Kidney (tissue), 13 donors: ENCODE measurements at regions not wholly inside any gene's neighbourhood (a gene's known extent, or its start where the extent isn't known, plus 50 kb on each side); places are given as distances from the start of the nearest gene placed in this dataset.

ENCODE experiments used
- DNase-seq, 5 donors: peaks; one replicate each; pipeline ENCODE4 v3.0.0-alpha.2; 2013 to 2020
- FAIRE-seq: peaks from 2 replicates; lab custom pipeline; 2012; peaks lifted over from hg19 to GRCh38; lab: Jason Lieb, UNC
- H3K27ac ChIP-seq, 2 donors: one replicate each; pipeline ENCODE4 v1.7.0; 2013; ENCODE audit warnings: low read depth in 2 of 2, low read length in 2 of 2, inconsistent platforms in 1 of 2
- H3K27me3 ChIP-seq: one replicate; pipeline ENCODE4 v1.7.1; 2013; ENCODE audit warnings: low read length, inconsistent platforms; ENCODE audit not compliant: control insufficient read depth, insufficient read depth
- H3K36me3 ChIP-seq, 3 donors: one replicate each; pipeline versions ENCODE4 v1.7.0 to v1.7.1; 2013; ENCODE audit warnings: low read length in 3 of 3, control low read depth in 1 of 3, inconsistent platforms in 1 of 3; ENCODE audit not compliant: insufficient read depth in 3 of 3, control insufficient read depth in 2 of 3
- H3K4me1 ChIP-seq, 3 donors: one replicate each; pipeline versions ENCODE4 v1.7.0 to v1.7.1; 2013; ENCODE audit warnings: low read length in 3 of 3, inconsistent platforms in 1 of 3, low read depth in 1 of 3; ENCODE audit not compliant: control insufficient read depth in 2 of 3, insufficient read depth in 2 of 3
- H3K4me3 ChIP-seq, 3 donors: one replicate each; pipeline versions ENCODE4 v1.7.0 to v1.8.1; 2013; ENCODE audit warnings: low read length in 3 of 3, control low read depth in 1 of 3, inconsistent platforms in 1 of 3
- H3K9ac ChIP-seq, 3 donors: one replicate each; pipeline versions ENCODE4 v1.7.0 to v1.7.1; 2013; ENCODE audit warnings: low read length in 3 of 3, control low read depth in 1 of 3, inconsistent platforms in 1 of 3
- H3K9me3 ChIP-seq, 3 donors: one replicate each; pipeline versions ENCODE4 v1.7.0 to v1.7.1; 2013; ENCODE audit warnings: low read length in 3 of 3, control low read depth in 1 of 3, inconsistent platforms in 1 of 3; ENCODE audit not compliant: control insufficient read depth in 2 of 3, insufficient read depth in 1 of 3
- intact Hi-C: fragments of 100-400 bp; cut with DNase I; formaldehyde crosslinking; loops from one replicate; pipeline ENCODE4 v1.11.1; 2022
- TF ChIP-seq, protein P1 (sequence below): IDR thresholded peaks from 3 replicates; pipeline ENCODE4 v1.5.1; 2012; ENCODE audit warnings: mild to moderate bottlenecking, moderate library complexity, borderline replicate concordance; ENCODE audit not compliant: insufficient read depth; ENCODE audit errors: extremely low read depth
- donor health status: control.
- donor health status: control.
- donor health status: control.
- donor health status: control.
- donor health status: control.
- donor health status: DM: yes; HTN: yes; CAD: no.
- donor health status: Normal renal cell carcinoma (clear cell type).

- H3K9me3 ChIP-seq, result no peaks in the 10 kb centered on the region
- intact Hi-C loops, result no loop called here
- no peak overlapping the region for H3K27ac ChIP-seq
- H3K9ac ChIP-seq, result no peak overlapping the region
- H3K4me1 ChIP-seq, result no peaks in the 10 kb centered on the region
- H3K27me3 ChIP-seq, result no peaks in the 10 kb centered on the region
- no peak overlapping the region for H3K4me3 ChIP-seq
- FAIRE-seq (no peak), DNase-seq (no peak)
- no peaks in the 10 kb centered on the region for H3K36me3 ChIP-seq
- TF ChIP-seq, protein P1, sequence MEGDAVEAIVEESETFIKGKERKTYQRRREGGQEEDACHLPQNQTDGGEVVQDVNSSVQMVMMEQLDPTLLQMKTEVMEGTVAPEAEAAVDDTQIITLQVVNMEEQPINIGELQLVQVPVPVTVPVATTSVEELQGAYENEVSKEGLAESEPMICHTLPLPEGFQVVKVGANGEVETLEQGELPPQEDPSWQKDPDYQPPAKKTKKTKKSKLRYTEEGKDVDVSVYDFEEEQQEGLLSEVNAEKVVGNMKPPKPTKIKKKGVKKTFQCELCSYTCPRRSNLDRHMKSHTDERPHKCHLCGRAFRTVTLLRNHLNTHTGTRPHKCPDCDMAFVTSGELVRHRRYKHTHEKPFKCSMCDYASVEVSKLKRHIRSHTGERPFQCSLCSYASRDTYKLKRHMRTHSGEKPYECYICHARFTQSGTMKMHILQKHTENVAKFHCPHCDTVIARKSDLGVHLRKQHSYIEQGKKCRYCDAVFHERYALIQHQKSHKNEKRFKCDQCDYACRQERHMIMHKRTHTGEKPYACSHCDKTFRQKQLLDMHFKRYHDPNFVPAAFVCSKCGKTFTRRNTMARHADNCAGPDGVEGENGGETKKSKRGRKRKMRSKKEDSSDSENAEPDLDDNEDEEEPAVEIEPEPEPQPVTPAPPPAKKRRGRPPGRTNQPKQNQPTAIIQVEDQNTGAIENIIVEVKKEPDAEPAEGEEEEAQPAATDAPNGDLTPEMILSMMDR, result no peak
These were observed 117.9 kb upstream of the AGR3 start for GRCh38 chr7:16999541-17000267.

DNA sequence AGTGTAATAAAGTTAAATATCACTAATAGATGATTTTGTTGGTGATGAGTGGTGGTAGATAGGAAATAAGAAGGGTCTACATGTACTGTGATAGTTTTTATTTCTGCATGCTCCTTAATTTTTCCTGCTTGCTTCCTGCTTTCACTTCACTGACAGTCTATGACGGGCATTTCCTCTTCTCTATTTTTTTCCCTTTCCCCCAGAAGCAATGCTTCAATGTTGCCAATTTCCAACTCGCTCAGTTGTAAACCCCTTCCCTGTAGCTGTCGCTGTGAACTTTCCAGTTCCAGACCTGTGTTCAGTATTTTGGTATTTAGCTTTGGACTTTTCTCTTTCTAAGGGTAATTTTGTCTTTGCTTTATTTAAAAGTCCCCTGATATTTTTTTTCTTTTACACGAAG, 123.5 kb upstream of the AGR3 start:
- no peaks in the 10 kb centered on the region for H3K4me1 ChIP-seq
- no peak for FAIRE-seq

GRCh38 chr7:17007841-17008240, 126.1 kb upstream of the AGR3 start:
- H3K27ac ChIP-seq, result no peak overlapping the region
- no peaks in the 10 kb centered on the region for H3K27me3 ChIP-seq
- H3K9me3 ChIP-seq, result no peaks in the 10 kb centered on the region
- intact Hi-C loops, result no loop called here
- TF ChIP-seq, protein P1, result no peak
- DNase-seq, result no peak
- FAIRE-seq, result no peak
- no peaks in the 10 kb centered on the region for H3K36me3 ChIP-seq
- no peak overlapping the region for H3K4me3 ChIP-seq
- H3K4me1 ChIP-seq, result no peaks in the 10 kb centered on the region
- H3K9ac ChIP-seq, result no peak overlapping the region

More for the DNA sequence above, 123.5 kb upstream of the AGR3 start:
- Histone ChIP-seq H3K4me3 (no peak overlapping the region), H3K9ac (no peak overlapping the region), H3K9me3 (no peaks in the 10 kb centered on the region), H3K27ac (no peak overlapping the region), H3K36me3 (no peaks in the 10 kb centered on the region), H3K27me3 (no peaks in the 10 kb centered on the region)
- intact Hi-C loops, result no loop called here
- no peak for DNase-seq
- TF ChIP-seq, protein P1, result no peak
